ENCODE measurements at regions not wholly inside any gene's neighbourhood (a gene's known extent, or its start where the extent isn't known, plus 50 kb on each side); places are given as distances from the start of the nearest gene placed in this dataset.

DNA sequence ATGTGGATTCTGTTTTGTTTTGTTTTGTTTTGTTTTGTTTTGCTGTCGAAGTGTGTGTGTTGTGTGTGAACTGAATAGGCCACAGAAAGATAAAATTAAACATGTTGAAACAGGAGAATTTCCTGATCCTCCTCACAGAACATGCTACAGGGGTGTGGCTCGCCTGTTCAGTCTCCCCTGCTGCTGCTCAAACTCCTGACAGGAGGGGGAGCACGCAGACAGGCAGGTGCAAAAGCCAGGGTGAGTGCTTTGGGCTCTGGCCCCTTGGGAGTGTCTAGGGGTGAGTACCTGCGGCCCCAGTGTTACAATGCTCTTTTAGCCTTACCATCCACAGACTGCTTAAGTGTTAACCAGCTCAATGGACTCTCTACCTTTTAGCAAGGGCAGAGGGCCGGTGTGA lies 473.5 kb downstream of the MAT2B start:
- Mint-ChIP-seq H3K27me3 (no peaks in the 10 kb centered on the region), H3K9me3 (peaks cover 2% of the 10 kb centered on the region), H3K27ac (no peak overlapping the region), H3K36me3 (ENCODE audit: low read depth) (no peaks in the 10 kb centered on the region), H3K4me1 (ENCODE audit: low read depth) (no peaks in the 10 kb centered on the region), H3K4me3 (no peak overlapping the region)
- intact Hi-C loops (cut with micrococcal nuclease), result no loop called here
- ATAC-seq (no peak), DNase-seq (no peak)
- TF ChIP-seq, protein P1, sequence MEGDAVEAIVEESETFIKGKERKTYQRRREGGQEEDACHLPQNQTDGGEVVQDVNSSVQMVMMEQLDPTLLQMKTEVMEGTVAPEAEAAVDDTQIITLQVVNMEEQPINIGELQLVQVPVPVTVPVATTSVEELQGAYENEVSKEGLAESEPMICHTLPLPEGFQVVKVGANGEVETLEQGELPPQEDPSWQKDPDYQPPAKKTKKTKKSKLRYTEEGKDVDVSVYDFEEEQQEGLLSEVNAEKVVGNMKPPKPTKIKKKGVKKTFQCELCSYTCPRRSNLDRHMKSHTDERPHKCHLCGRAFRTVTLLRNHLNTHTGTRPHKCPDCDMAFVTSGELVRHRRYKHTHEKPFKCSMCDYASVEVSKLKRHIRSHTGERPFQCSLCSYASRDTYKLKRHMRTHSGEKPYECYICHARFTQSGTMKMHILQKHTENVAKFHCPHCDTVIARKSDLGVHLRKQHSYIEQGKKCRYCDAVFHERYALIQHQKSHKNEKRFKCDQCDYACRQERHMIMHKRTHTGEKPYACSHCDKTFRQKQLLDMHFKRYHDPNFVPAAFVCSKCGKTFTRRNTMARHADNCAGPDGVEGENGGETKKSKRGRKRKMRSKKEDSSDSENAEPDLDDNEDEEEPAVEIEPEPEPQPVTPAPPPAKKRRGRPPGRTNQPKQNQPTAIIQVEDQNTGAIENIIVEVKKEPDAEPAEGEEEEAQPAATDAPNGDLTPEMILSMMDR (IDR thresholded peaks at IDR 0.05), result no peak
- POLR2A ChIA-PET, result no interaction called here
- CTCF ChIA-PET, result no interaction called here

DNA sequence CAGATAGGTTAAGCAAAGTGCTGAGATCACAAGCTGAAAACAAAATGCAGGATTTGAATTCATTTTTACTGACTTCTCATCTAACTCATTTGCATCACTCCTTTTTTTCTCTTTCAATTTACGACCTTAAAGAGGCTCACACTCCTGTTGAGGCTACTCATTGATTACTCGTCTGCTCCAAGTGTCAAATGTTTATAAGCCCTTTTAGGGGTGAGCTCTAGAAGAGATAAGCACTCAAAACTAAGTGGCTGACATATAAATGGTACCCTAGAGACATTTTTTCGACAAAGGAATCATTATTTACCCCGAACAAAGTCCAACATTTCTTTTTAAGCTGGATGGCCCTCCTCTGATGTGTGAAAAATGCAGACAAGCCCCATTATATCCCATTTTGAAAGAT lies 483.1 kb downstream of the MAT2B start:
- DNase-seq (no peak), ATAC-seq (no peak)
- Mint-ChIP-seq H3K4me1 (ENCODE audit: low read depth) (no peaks in the 10 kb centered on the region), H3K27ac (no peak overlapping the region), H3K36me3 (ENCODE audit: low read depth) (no peaks in the 10 kb centered on the region), H3K4me3 (no peak overlapping the region), H3K9me3 (peaks cover 3% of the 10 kb centered on the region), H3K27me3 (no peaks in the 10 kb centered on the region)
- intact Hi-C loops (cut with micrococcal nuclease), result no loop called here
- ChIA-PET CTCF (no interaction called here), POLR2A (no interaction called here)
- TF ChIP-seq, protein P1 (IDR thresholded peaks at IDR 0.05), result no peak

DNA sequence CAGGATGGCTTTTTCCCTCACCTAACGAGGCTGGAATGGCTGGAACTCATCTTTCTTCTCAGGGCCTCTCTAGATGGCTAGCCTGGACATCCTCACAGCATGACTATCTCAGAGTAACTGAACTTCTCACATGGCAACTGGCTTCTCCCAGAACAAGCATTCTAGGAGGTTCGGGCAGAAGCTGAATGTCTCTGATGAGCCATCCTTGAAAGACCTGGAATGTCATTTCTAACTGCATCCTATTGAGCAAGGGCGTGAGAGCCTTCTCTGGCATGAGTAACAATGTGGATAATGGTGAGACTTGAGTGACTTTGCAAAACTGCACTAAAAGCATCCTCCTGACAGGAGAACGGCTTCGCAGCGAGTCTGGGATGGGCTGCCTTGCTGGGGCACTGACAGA lies 487.7 kb downstream of the MAT2B start:
- TF ChIP-seq, protein P1 (IDR thresholded peaks at IDR 0.05), result no peak
- ATAC-seq, result no peak

DNA sequence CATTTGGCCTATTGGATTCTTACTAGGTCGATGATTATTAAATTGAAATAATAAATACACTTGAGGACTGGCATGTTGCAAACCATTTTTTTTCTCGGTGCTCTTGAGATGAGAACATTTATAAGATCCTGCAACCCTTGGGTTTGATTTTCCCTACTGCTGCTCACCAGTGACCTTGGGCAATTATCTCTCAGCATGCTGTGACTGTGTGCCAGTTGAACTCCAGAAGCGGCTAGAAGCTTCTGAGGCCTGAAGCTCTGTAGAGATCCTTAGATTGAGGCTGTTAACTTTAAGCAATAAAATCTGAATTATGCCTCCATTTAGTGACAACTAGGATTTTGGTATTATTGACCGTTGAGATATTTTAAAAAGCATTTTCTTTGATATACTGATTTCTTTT lies 489.8 kb downstream of the MAT2B start:
- CTCF ChIA-PET, result no interaction called here
- Mint-ChIP-seq H3K27ac (no peak overlapping the region), H3K36me3 (ENCODE audit: low read depth) (no peaks in the 10 kb centered on the region), H3K9me3 (peaks cover 3% of the 10 kb centered on the region), H3K4me3 (no peak overlapping the region), H3K4me1 (ENCODE audit: low read depth) (no peaks in the 10 kb centered on the region), H3K27me3 (no peaks in the 10 kb centered on the region)
- DNase-seq, result no peak
- TF ChIP-seq, protein P1 (IDR thresholded peaks at IDR 0.05), result no peak
- POLR2A ChIA-PET, result no interaction called here
- no peak for ATAC-seq
- intact Hi-C loops (cut with micrococcal nuclease), result no loop called here

More for the DNA sequence above, 487.7 kb downstream of the MAT2B start:
- Mint-ChIP-seq H3K27me3 (no peaks in the 10 kb centered on the region), H3K36me3 (ENCODE audit: low read depth) (no peaks in the 10 kb centered on the region), H3K27ac (no peak overlapping the region), H3K4me3 (no peak overlapping the region), H3K4me1 (ENCODE audit: low read depth) (no peaks in the 10 kb centered on the region), H3K9me3 (peaks cover 2% of the 10 kb centered on the region)
- intact Hi-C loops (cut with micrococcal nuclease), result no loop called here
- no peak for DNase-seq
- POLR2A ChIA-PET, result no interaction called here
- CTCF ChIA-PET, result no interaction called here

DNA sequence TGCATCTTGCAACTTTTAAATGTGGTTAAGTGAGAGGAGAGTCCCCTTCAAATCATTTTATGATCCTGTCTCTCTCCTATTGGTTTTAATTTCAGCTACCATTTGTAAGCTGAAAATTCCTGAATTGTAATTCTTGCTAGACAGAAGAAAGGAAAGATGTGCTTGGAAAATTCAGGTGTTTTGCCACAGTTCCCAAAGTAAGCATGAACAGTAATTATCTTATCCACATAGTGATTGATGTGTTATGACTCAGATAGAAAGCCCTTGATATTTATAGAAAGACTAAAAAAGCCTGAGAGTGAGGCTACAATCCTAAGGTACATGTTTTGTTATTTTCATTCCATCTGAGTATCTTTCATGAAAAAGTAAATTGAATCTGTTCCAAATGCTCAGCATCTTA lies 492.5 kb downstream of the MAT2B start:
- POLR2A ChIA-PET, result no interaction called here
- ATAC-seq (no peak), DNase-seq (no peak)
- Mint-ChIP-seq H3K27ac (no peak overlapping the region), H3K27me3 (no peaks in the 10 kb centered on the region), H3K9me3 (peaks cover 3% of the 10 kb centered on the region), H3K36me3 (ENCODE audit: low read depth) (no peaks in the 10 kb centered on the region), H3K4me1 (ENCODE audit: low read depth) (no peaks in the 10 kb centered on the region), H3K4me3 (no peak overlapping the region)
- CTCF ChIA-PET, result interaction anchor here (1.6 kb wide), 1 partner anchor 15 kb away, joined by 3 read pairs; no protein-coding TSS in a partner anchor
- TF ChIP-seq, protein P1 (IDR thresholded peaks at IDR 0.05), result no peak
- intact Hi-C loops (cut with micrococcal nuclease), result no loop called here

Data from activated CD8-positive, alpha-beta T cell treated with anti-CD3 and anti-CD28 coated beads for 36 hours (primary cell).